ENCODE measurements at regions not wholly inside any gene's neighbourhood (a gene's known extent, or its start where the extent isn't known, plus 50 kb on each side); places are given as distances from the start of the nearest gene placed in this dataset.

DNA sequence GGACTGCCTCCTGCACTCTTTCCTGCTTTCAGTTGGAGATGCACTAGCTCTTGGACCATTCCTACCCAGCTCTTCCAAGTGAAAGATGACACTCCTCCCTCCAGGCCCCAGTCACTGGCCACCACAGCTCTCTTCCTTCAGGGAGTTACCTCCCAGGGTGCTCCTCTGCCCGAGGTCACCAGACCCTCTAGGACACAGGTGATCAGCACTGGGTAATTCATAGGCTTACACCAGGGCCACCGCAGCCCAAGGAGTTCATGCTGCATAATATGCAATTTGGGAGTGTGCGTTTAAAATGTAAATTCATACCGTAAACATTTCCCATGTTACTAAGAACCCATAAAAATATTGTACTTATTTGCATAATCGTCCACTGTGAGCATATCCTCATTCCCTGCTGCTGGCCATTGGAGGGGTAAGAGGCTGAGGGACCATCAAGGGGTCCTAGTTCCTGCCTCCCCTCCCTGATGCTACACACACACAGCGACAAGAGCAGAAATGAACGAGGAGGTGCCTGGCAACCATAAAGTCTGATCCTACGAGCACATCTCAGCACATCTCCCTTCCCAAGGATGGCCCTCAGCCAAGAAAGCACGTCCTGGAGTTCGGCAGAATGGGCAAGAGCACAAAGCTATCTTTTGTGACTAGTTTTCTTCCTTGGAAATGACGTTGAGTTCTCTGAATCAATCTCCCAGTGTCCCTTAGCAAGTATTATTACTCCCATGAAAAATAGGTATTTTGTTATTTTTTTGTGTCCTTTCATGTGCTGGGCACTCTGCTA is 222.9 kb upstream of the RAB4A start:
- no peak for FAIRE-seq

DNA sequence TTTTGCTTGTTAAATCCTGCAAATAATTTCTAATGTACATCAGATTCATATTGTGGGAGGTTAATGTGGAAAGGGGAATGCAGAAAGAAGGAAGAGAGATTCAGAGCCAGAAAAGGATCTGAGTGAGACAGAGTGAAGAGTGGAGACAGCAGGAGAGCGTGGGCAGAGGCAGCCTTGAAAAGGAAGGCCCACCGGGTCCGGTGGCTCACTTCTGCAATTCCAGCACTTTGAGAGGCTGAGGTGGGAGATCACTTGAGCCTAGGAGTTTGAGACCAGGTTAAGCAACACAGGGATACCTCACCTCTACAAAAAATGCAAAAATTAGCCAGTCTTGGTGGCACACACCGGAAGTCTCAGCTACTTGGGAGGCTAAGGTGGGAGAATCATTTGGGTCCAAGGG is 222.0 kb upstream of the RAB4A start:
- TF ChIP-seq POLR2A (IDR thresholded peaks at IDR 0.05; ENCODE audit: low read depth, low read length) (no peak), SPI1 (IDR thresholded peaks at IDR 0.05; ENCODE audit: low read depth, low read length) (no peak), TAF1 (IDR thresholded peaks at IDR 0.05; ENCODE audit: low read depth, low read length) (no peak), POU2F2 (IDR thresholded peaks at IDR 0.05; ENCODE audit: low read depth, low read length) (no peak), POLR2AphosphoS5 (IDR thresholded peaks at IDR 0.05; ENCODE audit: low read depth, low read length) (no peak), PAX5 (IDR thresholded peaks at IDR 0.05; ENCODE audit: insufficient read depth, low read length, severe bottlenecking) (no peak)
- DNase-seq (ENCODE audit: insufficient read length, low spot score) (no peak), FAIRE-seq (no peak)

More for the DNA sequence above, 222.9 kb upstream of the RAB4A start:
- TF ChIP-seq POLR2A (IDR thresholded peaks at IDR 0.05; ENCODE audit: low read depth, low read length) (no peak), PAX5 (IDR thresholded peaks at IDR 0.05; ENCODE audit: insufficient read depth, low read length, severe bottlenecking) (no peak), POLR2AphosphoS5 (IDR thresholded peaks at IDR 0.05; ENCODE audit: low read depth, low read length) (no peak), POU2F2 (IDR thresholded peaks at IDR 0.05; ENCODE audit: low read depth, low read length) (no peak), TAF1 (IDR thresholded peaks at IDR 0.05; ENCODE audit: low read depth, low read length) (no peak), SPI1 (IDR thresholded peaks at IDR 0.05; ENCODE audit: low read depth, low read length) (no peak)
- no peak for DNase-seq (ENCODE audit: insufficient read length, low spot score)

DNA sequence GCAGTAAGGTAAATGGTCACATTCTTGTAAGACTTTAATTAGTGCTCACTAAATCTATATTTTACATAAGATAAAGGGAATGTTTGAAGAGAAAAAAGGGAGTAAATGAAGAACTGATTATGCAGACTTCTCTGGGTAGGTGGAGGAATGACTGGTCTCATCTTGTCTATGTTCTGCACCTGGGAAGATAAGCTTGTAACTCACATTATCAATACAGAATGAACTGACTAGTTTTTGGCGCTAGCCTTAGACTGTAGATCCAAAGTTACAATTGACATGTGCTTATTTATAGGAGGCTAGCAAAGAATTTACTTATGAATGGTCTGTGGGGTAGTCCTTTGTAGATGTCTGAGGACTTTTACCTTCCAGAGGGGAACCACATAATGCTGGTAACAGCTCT is 214.9 kb upstream of the RAB4A start:
- no peak for DNase-seq (ENCODE audit: insufficient read length, low spot score)
- TF ChIP-seq SPI1 (IDR thresholded peaks at IDR 0.05; ENCODE audit: low read depth, low read length), result no peak
- no peak for TF ChIP-seq TAF1 (IDR thresholded peaks at IDR 0.05; ENCODE audit: low read depth, low read length)
- no peak for TF ChIP-seq POLR2AphosphoS5 (IDR thresholded peaks at IDR 0.05; ENCODE audit: low read depth, low read length)
- no peak for TF ChIP-seq POU2F2 (IDR thresholded peaks at IDR 0.05; ENCODE audit: low read depth, low read length)
- no peak for TF ChIP-seq POLR2A (IDR thresholded peaks at IDR 0.05; ENCODE audit: low read depth, low read length)
- no peak for TF ChIP-seq PAX5 (IDR thresholded peaks at IDR 0.05; ENCODE audit: insufficient read depth, low read length, severe bottlenecking)
- FAIRE-seq, result no peak

DNA sequence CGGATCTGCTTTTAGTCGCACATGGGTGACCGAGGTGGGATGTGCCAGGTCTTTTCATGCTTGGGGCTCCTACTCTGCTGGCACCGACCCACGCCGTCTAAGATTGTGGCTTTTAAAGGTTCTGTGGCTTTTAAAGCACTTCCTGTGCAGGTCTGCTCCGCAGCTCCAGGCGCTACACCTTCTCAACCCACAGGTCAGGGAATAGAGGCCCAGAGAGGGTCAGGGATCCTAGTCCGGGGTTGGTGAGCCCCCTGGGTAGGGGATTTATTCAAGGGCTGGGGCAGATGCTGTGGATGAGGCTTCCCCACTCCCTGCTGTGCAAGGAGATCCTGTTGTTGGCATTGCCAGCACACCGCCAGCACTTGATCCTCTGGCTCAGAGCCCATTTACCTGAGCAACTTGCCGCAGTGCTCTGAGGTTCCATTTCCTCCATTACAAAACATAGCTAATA is 212.8 kb upstream of the RAB4A start:
- no peak for FAIRE-seq
- DNase-seq (ENCODE audit: insufficient read length, low spot score), result no peak
- TF ChIP-seq POU2F2 (IDR thresholded peaks at IDR 0.05; ENCODE audit: low read depth, low read length) (no peak), TAF1 (IDR thresholded peaks at IDR 0.05; ENCODE audit: low read depth, low read length) (no peak), SPI1 (IDR thresholded peaks at IDR 0.05; ENCODE audit: low read depth, low read length) (no peak), POLR2A (IDR thresholded peaks at IDR 0.05; ENCODE audit: low read depth, low read length) (no peak), PAX5 (IDR thresholded peaks at IDR 0.05; ENCODE audit: insufficient read depth, low read length, severe bottlenecking) (no peak), POLR2AphosphoS5 (IDR thresholded peaks at IDR 0.05; ENCODE audit: low read depth, low read length) (no peak)

DNA sequence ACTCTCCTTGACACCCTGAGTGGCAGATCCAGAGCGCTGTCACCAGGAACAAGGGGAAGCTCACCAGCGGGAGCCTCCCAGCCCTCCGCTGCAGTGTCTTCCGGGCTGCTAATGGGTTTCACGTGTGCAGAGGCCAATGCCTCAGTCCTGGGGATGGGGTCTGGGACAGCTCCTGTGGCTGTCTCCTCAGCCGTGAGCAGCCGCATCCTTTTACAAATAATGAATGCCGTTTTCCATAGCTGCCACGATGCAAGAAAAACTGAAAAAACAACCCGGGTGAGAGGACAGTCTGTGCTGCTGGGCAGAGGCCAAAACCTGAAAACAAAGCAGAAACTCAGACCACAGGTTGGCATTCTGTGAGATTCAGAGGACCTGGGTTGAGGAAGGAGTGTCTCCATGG is 212.2 kb upstream of the RAB4A start:
- TF ChIP-seq POU2F2 (IDR thresholded peaks at IDR 0.05; ENCODE audit: low read depth, low read length) (no peak), POLR2AphosphoS5 (IDR thresholded peaks at IDR 0.05; ENCODE audit: low read depth, low read length) (no peak), TAF1 (IDR thresholded peaks at IDR 0.05; ENCODE audit: low read depth, low read length) (no peak), PAX5 (IDR thresholded peaks at IDR 0.05; ENCODE audit: insufficient read depth, low read length, severe bottlenecking) (no peak), POLR2A (IDR thresholded peaks at IDR 0.05; ENCODE audit: low read depth, low read length) (no peak), SPI1 (IDR thresholded peaks at IDR 0.05; ENCODE audit: low read depth, low read length) (no peak)
- DNase-seq (ENCODE audit: insufficient read length, low spot score), result no peak
- no peak for FAIRE-seq

DNA sequence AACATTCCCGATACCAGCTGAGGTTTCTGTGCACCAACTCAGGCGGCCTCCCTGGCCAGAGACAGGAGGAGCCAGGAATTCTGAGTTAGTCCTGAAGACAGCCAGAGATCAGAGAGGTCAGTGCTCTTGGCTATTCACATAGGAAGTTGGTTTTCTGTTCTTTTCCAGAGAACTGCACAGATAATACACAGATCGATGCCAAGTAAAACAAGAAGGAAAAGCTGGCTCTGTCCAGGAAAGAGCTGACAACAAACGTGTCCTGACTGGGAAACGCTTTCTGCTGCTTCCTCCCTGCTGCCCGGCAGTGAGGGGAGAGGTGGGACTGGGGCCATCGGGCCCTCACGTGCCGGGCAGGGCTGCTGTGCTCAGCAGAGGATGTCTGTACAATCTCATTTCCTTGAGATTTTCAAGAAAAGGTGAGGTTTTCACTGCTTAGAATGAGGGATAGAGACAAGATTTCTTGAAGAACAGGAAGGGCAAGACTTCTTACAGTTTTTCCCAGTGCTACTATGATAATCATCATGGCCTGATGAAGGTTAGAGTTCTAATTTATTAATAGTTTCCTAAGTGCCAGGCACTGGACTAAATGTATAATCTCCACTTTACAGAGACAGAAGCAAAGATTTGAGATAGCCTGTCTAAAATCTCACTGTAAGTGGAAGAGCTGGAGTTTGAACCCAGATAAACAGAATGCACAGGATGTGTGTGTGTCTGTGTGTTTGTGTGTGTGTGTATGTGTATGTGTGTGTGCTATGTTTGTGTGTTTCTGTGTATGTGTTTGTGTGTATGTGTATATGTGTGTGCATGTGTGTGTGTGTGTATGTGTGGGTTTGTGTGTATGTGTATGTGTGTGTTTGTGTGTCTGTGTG is 211.0 kb upstream of the RAB4A start:
- DNase-seq (ENCODE audit: insufficient read length, low spot score) (no peak), FAIRE-seq (peak; percentile 55)
- no peak for TF ChIP-seq TAF1 (IDR thresholded peaks at IDR 0.05; ENCODE audit: low read depth, low read length)
- no peak for TF ChIP-seq POU2F2 (IDR thresholded peaks at IDR 0.05; ENCODE audit: low read depth, low read length)
- no peak for TF ChIP-seq SPI1 (IDR thresholded peaks at IDR 0.05; ENCODE audit: low read depth, low read length)
- no peak for TF ChIP-seq PAX5 (IDR thresholded peaks at IDR 0.05; ENCODE audit: insufficient read depth, low read length, severe bottlenecking)
- TF ChIP-seq POLR2AphosphoS5 (IDR thresholded peaks at IDR 0.05; ENCODE audit: low read depth, low read length), result no peak
- no peak for TF ChIP-seq POLR2A (IDR thresholded peaks at IDR 0.05; ENCODE audit: low read depth, low read length)

DNA sequence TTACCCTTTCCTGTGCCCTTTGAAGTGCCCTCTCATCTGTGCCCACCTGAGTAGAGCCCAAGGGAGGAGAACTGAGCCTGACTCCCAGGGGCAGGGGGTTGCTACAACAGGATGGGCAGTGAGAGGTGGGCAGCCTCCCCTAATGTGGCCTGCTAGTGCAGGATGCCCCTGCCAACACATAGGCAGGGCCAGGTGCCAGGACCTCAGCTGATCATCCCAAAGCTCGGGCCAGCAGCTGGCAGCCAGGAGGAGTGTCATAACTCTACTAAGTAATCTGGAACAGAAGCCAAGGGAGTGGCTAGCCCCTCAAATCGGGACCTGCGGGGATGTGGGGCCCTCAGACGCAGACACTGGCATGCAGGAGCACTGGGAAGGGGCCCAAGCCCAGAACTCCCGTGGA is 208.8 kb upstream of the RAB4A start:
- DNase-seq (ENCODE audit: insufficient read length, low spot score) (no peak), FAIRE-seq (no peak)
- TF ChIP-seq POU2F2 (IDR thresholded peaks at IDR 0.05; ENCODE audit: low read depth, low read length) (no peak), POLR2A (IDR thresholded peaks at IDR 0.05; ENCODE audit: low read depth, low read length) (no peak), SPI1 (IDR thresholded peaks at IDR 0.05; ENCODE audit: low read depth, low read length) (no peak), PAX5 (IDR thresholded peaks at IDR 0.05; ENCODE audit: insufficient read depth, low read length, severe bottlenecking) (no peak), POLR2AphosphoS5 (IDR thresholded peaks at IDR 0.05; ENCODE audit: low read depth, low read length) (no peak), TAF1 (IDR thresholded peaks at IDR 0.05; ENCODE audit: low read depth, low read length) (no peak)

DNA sequence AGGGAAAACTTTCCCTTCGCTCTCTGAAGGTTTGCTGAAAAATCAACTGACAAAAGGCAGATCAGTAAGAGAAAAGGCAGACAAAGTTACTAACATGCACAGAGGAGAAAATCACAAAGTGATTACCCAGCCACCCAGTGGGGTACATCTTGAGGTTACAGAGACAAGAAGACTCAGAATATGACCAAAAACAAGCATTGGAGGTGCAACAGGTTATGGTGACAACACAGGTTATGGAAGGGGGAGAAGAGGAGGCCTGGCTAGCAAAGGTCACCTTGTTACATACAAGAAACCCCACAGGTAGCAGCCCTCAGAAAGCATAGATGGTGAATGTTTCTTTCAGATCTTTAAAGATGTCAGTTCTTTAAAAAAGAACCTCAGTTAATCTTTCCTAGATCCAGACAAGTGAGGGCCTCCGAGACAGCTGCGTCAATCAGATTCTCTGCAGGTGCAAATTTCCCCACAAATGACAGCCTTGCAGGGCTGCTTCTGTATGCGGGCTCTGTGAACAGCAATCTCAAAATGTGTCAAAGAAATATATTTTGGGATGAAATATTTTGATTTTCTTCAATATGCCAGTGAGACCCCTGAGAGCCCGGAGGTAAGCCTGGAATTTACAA is 207.6 kb upstream of the RAB4A start:
- TF ChIP-seq POLR2A (IDR thresholded peaks at IDR 0.05; ENCODE audit: low read depth, low read length) (no peak), SPI1 (IDR thresholded peaks at IDR 0.05; ENCODE audit: low read depth, low read length) (no peak), POU2F2 (IDR thresholded peaks at IDR 0.05; ENCODE audit: low read depth, low read length) (no peak), TAF1 (IDR thresholded peaks at IDR 0.05; ENCODE audit: low read depth, low read length) (no peak), POLR2AphosphoS5 (IDR thresholded peaks at IDR 0.05; ENCODE audit: low read depth, low read length) (no peak), PAX5 (IDR thresholded peaks at IDR 0.05; ENCODE audit: insufficient read depth, low read length, severe bottlenecking) (no peak)
- DNase-seq (ENCODE audit: insufficient read length, low spot score) (no peak), FAIRE-seq (no peak)

Data from GM12891 (cell line).